ENCODE measurements at regions not wholly inside any gene's neighbourhood (a gene's known extent, or its start where the extent isn't known, plus 50 kb on each side); places are given as distances from the start of the nearest gene placed in this dataset.

- TF ChIP-seq, protein P1, sequence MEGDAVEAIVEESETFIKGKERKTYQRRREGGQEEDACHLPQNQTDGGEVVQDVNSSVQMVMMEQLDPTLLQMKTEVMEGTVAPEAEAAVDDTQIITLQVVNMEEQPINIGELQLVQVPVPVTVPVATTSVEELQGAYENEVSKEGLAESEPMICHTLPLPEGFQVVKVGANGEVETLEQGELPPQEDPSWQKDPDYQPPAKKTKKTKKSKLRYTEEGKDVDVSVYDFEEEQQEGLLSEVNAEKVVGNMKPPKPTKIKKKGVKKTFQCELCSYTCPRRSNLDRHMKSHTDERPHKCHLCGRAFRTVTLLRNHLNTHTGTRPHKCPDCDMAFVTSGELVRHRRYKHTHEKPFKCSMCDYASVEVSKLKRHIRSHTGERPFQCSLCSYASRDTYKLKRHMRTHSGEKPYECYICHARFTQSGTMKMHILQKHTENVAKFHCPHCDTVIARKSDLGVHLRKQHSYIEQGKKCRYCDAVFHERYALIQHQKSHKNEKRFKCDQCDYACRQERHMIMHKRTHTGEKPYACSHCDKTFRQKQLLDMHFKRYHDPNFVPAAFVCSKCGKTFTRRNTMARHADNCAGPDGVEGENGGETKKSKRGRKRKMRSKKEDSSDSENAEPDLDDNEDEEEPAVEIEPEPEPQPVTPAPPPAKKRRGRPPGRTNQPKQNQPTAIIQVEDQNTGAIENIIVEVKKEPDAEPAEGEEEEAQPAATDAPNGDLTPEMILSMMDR (conservative IDR thresholded peaks at IDR 0.05; ENCODE audit: low read length) = no peak
- no peak for TF ChIP-seq EZH2phosphoT487 (IDR thresholded peaks at IDR 0.05; ENCODE audit: borderline replicate concordance, low read depth, low read length)
Measured at GRCh38 chr12:23359975-23360701, 589.3 kb downstream of the SOX5 start.
